Ishikawa (cell line): ENCODE measurements at regions not wholly inside any gene's neighbourhood (a gene's known extent, or its start where the extent isn't known, plus 50 kb on each side); places are given as distances from the start of the nearest gene placed in this dataset.

Experiments used
- FOXM1 ChIP-seq: IDR thresholded peaks from 2 replicates; pipeline ENCODE4 v1.6.1; 2012; ENCODE audit warnings: low read depth, borderline replicate concordance
- MAX ChIP-seq: IDR thresholded peaks from 2 replicates; pipeline ENCODE4 v1.6.1; 2012
- TAF1 ChIP-seq: IDR thresholded peaks from 2 replicates; pipeline ENCODE4 v1.6.1; 2012; ENCODE audit warnings: low read depth, mild to moderate bottlenecking
- ZBTB7A ChIP-seq: IDR thresholded peaks from 2 replicates; pipeline ENCODE4 v1.6.1; 2012; ENCODE audit warnings: low read depth

- TF ChIP-seq TAF1: no peak
- no peak for TF ChIP-seq MAX
- TF ChIP-seq FOXM1: no peak
- no peak for TF ChIP-seq ZBTB7A
These were observed 53.0 kb upstream of the TIAM1 start for GRCh38 chr21:31397030-31397429.
